Stimulated activated CD8-positive, alpha-beta memory T cell treated with anti-CD3 and anti-CD28 coated beads, Interleukin-4, amount 100 ng/mL, for 4 hours (primary cell): ENCODE measurements at regions not wholly inside any gene's neighbourhood (a gene's known extent, or its start where the extent isn't known, plus 50 kb on each side); places are given as distances from the start of the nearest gene placed in this dataset.

ENCODE experiments used
- DNase-seq, 2 donors: peaks; one replicate each; pipeline ENCODE4 v3.0.0-alpha.2; 2020; ENCODE audit warnings: low read depth in 2 of 2, low spot score in 1 of 2

DNA sequence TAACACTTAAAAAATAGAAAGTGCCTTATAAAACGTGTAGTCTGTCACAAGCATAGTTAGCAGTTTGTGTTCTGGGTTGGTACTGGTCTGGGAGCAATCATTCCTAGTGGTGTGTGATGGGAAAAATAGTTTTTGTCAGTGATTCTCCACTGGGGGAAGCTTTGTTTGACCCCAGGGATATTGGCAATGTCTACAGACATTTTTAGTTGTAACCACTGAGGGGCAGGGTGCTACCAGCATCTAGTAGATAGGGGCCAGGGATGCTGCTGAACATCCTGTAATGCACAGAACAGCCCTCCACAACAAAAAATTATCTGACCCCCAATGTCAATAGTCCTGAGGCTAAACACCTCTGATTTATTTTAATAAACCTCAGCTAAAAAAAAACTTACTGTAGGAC, 51.6 kb upstream of the CREB5 start:
- DNase-seq, result no peak

DNA sequence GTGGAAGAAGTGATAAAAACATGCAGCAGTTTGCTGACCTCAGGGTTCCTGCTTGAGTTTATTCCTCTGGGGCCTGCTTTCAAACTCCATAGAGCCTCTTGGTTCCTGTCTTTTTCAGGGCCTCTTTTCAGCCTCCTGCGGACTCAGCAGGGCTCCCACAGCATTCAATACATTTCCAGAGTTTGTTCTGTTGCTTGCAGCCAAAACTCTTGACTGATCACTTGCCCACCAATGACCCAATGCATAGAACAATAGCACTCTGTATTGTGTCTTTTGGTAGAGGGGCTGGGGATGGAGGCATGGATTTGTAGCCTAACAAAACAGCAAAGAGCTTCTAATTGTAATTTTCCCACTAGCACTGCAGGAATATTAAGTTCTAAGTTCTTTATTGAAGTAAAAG, 50.8 kb upstream of the CREB5 start:
- DNase-seq, result no peak

- no peak for DNase-seq
These were observed 50.1 kb upstream of the CREB5 start for GRCh38 chr7:28362182-28362581.
